Inflammatory macrophage treated with lipopolysaccharide for 1 hour (primary cell): ENCODE measurements at regions not wholly inside any gene's neighbourhood (a gene's known extent, or its start where the extent isn't known, plus 50 kb on each side); places are given as distances from the start of the nearest gene placed in this dataset.
A peak's percentile ranks its signal among the peaks of the same experiment; 100 is the strongest.

Source experiments
- DNase-seq, 2 donors: peaks; one replicate each; pipeline ENCODE4 v3.0.0-alpha.2; 2020 to 2022

DNA sequence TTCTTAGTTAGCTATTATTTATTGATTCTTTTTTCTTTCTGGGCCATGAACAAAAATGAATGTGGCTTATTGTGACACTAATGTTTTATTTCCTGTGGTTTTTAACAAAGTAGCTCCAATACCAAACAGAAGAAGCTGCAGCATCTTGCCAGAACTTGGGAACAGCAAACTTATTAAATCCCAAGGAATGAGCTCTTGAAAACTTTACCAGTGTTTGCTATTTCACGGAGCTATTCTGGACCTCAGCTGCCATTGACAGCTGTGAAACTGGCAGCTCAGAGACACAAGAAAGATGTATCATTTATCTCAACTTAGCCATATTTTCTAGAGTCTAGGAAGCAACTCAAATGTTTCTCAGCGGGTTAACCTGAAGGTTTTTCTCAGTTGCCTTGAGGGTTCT is 91.0 kb upstream of the NEUROD1 start:
- DNase-seq: no peak

DNA sequence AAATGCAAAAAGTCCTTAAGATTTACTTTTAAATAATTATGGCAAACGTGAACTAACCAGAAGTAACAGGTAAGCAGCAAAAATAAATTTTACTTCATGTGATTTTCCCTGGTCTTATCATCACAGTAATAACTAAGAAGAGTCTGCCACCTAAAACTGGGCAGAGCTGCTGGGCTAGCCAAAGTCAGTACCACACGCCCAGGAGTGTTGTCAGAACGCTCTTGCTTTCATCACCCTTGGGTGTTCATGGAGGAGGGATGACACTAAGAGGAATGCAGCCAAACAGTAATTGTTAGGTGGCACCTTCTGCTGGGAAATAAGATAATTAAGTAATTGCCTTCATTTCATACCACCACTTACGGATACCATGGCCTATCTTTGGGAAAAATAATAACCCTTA is 92.0 kb upstream of the NEUROD1 start:
- no peak for DNase-seq

DNA sequence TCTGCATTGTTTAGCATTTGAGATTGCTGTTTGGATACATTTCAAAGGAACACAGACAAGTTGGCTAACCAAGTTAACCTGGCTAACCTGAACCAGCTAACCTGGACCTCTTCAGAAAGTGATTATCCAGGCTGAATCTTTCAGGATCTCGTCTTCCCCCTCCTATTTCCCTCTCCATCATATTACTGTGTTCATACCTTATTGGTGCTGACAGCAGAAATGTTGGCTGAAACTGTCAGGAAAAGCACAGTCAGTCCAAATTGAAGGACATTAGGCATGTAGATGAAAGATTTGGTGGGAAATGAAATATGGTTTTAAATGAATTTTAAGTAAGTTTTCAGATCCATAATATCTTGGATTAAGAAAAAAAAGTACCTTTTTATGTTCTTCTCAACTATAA is 92.5 kb upstream of the NEUROD1 start:
- DNase-seq: no peak

DNA sequence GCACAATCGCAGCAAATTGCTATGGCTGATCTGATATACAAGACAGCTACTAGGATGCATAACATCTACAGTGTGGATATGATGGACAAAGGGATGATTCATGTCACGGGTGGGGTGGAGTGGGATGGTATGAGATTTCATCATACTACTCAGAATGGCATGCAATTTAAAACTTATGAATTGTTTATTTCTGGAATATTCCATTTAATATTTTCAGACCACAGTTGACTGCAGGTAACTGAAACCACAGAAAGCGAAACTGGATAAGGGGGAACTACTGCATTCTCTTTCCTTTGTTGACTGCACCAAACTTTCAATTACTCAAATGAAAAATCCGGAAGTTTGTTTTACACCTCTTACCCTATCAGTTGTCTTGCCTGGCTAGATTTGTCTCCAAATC is 94.4 kb upstream of the NEUROD1 start:
- DNase-seq: peak; percentile 40 to 65

DNA sequence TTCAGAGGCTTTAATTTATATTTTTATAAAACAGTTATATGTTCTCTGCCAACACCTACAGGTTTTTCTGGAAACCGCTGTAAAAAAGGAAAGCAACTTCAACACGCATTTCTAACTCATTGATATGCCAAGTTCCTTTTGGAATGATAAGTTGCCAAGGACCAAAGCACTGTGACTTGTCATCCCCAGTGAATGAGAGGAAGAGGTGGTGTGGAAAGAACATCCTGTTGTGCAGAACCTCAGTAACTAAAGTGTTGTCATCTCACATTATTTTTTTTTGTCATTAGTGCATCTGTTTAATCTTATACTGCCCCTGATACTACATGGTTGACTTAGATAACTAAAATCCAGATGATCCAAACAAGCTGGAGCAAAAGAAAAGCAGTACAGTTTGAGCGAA is 96.0 kb upstream of the NEUROD1 start:
- no peak for DNase-seq

DNA sequence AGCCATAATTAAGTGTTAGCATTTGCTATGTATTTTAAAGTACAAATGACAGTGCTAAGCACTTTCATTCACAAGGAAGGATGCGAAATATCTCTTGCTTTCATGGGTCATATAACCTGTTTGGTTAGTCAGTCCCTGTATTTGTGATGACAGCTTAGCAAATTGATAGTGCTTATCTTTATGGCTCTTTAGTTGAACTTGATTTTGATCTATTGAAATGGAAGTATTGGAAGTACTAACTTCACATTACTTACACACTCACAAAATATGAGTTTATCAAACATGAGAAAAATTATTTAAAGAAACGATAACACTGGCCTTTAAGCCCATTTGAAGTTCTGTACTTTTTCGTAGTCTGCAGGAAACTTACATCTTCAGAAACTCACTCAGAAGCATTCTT is 97.4 kb upstream of the NEUROD1 start:
- DNase-seq: no peak

DNA sequence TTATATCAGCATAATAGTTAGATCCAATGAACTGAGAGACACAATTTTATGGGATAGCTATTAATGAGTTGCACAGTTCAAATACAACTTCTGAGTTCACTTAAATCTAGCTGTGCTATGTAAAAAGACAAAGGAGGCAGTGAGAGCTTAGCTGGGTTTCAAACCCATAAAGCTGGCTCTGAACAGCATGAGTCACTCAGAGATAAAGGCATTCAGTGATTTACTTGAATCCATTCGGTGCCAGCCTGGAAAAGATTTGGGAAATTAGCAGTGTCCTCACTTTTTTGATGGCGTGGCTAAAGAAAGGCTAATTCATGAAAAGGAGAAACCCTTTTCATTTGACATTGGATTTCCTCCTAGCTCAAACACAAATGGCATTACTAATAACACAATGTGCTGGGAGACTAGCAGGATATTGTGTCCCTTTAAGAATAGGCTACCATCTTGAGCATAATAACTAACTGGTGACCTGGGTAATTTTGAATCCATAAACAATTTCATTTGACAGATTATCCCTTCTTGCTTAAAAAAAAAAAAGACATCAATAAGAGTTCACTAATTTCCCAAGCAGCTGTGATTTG is 98.4 kb upstream of the NEUROD1 start:
- no peak for DNase-seq

DNA sequence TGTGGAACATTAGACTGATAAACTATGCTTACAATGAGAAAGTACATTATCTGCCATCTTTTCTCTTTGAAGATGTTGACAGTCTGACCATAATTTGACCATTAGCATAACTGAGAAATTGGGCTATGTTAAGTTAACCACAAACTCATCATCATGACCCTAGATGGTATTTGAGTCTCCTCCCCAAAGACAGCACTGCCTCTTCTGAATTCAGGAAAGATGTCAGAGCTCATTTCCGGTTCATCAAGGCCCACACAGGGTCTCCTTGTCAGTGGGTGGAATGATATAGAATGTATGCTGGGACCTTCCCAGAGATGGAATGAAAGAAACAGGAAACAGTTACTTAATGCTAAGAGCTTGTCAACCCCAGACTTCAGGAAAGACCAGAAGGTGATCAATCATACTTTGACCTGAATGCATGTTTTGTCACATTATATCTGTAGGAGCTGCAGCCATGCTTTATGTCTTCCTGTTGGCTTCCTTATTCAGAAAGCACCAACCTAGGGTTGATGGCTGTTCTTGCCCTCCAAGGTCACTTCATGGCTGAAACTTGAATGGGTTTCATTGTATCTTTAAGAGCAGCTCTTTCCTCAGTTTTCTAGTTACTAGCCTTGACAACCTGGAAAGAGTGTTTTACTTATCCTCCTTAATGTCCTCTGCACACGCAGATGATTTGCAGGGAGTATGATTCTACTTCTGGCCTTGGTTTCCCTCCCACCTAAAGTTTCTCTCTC is 99.1 kb upstream of the NEUROD1 start:
- no peak for DNase-seq

DNA sequence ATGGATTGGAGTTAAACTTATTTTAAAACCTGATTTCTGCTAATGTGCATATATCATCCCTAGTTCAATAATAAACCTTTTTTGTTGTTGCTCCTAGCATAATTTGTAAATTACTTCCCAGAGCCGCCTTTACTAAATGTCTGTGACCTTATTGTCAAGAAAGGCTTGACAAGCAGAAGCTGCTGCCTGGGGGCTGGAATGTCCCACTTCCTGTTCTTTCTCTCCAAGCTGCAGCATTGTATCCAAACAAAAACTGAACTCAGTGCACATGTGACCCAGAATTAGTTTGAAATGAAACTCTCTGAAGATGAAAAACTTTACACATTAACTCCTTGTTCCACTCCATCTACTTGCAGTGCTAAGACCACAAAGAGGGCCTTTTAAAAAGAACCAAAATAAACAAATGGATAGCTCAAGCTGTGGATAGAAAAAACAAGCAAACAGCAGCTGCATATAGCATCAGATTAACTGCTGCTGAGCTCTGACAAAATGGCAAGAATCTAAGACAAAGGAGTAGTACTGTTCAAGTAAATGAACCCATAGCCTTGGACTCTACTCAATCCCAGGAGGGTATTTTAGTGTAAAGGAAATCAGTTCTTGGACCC is 99.8 kb upstream of the NEUROD1 start:
- peak; percentile 54 to 63 for DNase-seq

DNA sequence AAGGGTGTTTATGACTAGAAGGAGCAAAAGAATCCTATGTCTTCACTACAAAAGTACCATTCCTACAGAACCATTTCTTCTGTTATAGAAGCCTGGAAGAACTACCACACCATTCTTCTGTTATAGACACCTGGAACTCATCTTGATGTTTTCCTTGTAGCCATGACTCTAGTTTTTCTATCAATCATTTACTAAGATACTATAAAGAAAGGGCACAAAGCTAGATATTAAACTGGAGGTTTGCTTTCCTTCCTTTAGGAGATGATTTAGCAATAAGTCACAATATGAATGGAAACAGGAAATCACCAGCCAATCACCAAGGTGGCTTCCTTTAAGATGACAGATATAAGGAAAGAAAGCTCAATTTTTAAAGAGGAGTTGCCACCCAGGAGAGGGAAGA is 100.3 kb upstream of the NEUROD1 start:
- DNase-seq: no peak

DNA sequence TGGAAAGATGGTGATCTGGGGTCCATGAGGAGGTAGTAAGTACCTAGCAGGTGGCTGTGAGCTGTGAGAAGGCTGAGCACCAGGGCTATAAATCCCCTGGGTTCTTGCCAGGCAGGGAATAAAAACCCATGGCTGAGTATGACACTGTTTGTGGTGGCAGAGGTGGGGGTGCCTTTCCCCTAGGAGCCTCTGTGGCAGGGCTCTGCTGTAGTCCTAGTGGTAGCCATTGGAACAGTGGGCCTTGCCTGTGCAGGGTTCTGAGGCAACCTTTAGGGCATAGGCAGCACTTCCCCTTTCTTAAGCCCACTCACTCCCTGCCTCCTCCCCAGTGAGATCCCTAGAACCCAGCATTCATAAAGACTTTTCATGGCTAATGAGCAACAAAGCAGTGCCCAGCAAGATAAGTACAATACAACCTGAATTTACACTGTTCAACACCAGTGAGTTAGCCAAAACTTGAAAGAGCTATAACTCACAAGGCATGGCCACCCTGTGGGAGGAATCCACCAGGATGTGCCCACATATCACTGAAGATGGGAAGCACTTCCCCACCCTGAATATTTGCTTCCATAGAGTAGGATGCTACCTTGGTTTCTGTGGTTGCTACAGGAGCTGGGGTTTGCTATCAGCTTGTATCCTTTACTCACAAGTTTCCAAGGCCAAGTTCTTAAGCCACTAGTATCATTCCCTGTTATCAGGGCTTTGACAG is 100.9 kb upstream of the NEUROD1 start:
- DNase-seq: peak; percentile 45 to 66

DNA sequence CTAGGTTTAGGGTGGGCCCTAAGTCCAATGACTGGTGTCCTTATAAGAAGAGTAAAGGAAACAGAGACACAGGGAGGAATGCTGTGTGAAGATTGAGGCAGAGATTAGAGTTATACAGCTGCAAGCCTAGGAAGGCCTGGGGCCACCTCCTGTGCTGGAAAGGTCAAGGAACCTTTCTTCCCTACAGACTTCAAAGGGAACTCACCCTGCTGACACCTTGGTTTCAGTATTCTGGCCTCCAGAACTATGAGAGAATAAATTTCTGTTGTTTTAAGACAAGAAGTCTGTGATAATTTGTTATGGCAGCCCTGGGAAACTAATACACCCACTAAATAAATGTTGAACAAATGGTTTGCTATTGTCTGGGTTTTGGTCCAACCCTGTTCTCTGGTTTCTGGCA is 102.3 kb upstream of the NEUROD1 start:
- no peak for DNase-seq

DNA sequence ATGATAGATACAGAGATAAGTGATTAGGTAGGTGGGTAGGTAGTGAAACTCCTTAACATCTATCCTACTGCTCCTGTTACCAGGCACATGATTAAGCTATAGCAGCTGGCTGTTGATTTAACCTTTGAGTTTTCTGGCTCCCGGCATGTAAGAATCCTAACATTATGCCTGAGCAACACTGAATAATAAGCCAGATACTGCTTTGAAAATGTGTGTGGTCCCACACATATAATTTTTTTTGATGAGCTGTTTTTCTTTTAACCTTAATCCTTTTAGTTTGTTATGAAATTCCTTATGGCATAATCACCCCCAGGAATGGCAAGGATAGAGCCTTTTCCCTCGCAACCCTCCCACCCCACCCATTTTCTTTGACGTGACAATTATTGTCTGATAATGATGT is 104.2 kb upstream of the NEUROD1 start:
- DNase-seq: no peak

DNA sequence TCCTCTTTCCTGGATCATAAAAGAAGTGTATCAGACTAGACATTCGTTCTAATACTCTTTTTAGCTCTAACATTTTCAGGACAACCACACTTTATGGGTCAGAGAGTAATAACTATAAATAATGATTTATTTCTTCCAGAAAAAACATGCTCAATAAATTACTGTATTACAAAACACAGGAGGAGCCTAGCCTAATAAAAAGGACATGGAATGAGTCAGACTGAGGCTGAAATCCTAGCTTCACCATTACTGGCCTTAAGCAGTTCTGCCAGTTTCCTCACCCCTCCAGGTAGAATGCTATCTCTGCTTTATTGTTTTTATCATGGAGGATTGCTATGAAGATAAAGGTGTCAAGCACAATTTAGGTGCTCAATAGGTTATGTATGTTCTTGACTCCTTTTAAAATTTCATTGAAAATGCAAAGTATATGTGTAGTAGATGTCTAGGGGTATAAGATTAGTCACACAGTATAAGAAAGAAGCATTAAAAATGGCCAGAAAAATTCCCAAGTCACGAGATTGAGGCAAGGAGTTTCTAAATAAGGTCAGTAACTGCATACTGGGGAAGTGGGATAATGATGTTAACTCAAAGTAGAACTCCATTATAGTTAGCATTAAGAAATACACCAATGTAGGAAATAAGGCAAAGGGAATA is 105.5 kb upstream of the NEUROD1 start:
- DNase-seq: peak in 1 of 2 donors; percentile 36

DNA sequence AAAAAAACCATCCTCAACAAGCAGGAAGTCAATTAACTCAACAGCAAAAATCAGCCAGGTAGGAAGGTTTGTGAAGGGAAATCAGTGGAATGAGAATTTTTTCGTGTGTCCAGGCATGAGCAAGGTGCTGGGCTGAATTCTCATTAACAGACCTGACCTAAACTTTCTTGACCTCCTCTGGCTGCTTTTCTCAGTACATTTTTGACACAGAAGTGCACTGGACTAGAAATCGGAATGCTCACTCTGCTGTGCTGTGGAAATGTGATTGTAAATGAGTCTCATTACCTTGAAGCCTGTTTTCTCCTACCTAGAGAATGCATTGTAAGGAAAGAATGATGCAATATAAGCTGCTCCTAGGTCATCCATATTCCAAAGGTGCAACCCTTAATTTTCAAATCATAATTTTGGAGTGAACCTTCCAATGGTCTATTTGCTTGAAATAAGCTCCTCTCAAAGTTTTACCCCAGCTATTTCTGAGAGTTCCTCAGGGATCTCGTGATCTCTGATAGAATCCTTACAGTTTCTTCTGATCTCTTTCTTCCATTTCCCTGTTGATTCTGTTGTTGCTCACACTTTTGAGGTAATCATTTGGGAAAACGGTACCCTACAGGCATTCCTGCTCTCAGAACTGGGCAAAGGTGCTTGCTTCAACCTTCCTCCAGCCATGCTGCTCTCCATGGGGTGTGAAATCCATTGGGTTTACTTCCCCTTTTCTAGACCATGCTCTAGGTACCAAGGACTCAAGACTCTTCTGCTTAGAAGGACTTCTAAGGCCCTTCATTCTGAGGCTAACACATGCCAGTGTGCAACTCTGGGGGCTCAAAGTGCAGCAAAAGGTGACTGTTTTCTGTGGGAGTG is 104.9 kb upstream of the ITPRID2 start:
- no peak for DNase-seq

DNA sequence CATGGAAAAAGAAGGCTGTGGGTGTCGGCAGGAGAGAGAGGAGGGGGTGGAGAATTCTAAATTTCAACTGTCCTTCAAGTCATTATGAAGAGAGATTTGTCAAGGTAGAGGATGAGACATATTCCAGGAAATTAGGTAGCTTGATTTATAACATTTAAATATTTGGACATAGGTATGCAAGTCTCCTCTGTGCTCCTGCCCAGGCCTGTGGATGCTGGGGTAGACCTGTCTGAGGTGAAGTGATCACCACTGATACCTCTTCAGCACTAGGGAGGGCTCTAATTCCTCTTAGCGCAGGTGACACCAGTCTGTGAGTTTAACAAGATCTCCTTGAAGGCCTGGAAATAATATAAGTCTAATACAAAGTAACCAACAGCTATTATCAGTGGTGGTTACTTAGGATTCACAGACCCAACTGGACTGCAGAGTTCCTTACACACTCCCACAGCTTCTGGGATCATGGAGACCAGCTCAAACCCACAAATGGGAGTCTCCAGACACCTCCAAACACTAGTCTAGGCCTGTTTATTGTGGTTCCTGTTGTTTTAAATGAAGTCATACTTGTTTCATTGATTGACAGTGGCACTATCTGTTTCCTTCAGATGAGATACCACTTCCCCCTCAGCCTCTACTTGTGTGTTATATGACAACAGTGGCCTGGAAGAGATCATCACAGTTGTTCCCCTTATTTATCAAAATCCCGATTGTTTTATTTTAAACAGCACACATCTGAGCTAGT is 104.1 kb upstream of the ITPRID2 start:
- no peak for DNase-seq

DNA sequence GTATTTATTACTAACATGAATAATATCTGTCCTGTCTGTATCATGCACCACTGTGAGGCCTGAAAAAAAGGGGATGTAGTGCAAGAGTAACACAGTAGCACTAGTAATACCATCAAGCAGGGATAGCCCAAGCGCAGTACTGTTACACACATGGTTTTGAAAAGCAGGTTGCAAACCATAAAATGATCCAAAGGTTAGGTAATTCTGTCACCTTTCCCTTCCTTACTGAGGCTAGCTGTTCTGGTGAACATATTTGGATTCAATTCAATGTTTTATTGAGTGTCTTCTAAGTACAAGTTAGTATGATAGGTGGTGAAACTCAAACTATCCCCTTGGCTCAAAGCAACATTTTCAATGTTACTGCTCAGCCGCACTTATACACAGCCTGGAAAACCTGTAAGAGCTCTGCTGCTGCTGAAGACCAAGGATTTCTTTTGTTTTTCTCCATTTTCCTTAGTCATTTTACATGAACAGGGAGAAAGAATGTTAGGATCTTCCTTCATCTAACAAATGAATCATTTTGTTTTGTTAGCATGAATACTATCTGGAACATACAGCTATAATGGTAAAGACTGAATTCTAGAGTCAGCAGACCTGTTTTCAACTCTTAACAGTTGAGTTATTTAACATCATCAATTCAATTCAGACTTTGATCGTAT is 102.5 kb upstream of the ITPRID2 start:
- DNase-seq: no peak

DNA sequence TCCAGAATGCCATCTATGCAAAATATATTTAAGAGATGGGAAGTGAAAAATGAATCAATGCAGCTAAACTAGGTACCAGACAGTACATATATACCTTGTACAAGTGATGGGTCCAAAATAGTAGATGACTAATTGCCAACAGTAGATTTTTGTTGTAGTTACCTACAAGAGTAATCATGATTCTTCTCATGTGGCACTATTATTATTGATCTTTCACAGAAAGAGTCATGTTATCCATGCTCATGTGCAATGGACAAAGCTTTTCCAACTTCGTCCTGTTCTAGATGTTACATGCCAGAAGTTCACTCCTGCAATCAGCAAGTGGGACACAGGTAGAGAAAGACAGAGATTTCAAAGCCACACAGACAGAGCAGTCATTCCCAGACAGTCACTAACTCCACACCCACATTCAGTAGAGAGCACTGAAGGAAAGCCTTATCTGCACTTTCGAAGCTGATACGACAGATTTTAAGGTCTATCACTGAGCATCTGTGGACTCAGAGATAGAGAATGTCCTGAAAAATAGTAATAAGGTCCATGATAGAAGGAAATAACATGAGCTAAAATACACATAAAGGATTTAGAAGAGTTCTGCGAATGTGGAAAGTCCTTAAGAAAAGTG is 101.6 kb upstream of the ITPRID2 start:
- DNase-seq: no peak

DNA sequence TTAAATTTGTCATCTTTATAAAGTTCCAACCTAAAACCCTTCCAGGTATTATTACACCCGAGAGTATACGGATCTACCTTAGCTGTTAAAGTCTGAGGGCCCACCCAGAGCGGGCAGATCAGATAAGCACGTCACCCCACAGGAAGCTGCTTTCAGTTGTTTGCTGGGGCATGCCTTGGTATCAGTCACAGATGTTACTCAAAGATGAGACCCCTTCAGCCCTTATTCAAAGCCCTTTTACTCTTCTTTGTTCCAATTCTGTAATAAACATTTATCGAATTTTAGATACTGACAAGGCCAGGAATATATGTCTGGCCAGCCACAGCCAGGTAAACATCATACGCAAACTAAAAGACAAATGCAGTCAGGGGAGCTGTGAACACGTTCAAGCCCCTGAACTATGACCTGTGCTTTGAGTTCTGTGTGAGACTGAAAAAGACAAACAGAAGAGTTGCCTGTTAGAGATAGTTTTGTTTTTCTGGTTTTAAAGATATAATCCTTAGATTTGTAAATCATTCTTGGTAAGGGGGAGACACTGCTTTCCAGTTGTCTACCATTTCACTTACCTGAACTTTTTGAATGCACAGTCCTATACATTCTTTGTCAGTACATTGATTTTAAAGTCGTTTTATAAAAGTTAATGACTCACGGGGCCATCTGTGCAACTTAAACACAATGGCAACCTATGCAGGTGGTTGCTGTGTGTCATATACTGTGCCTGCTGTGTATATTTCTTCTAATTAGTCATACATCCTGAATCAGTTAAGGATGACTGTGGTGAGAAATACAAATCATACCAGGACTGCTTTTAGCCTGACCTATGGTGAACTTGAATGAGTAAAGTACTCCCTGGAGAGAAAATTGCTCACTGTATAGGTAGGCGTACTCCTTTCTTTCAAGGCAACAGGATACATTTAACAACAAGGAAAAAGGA is 100.5 kb upstream of the ITPRID2 start:
- no peak for DNase-seq
